Gastrocnemius medialis (tissue), 4 donors: ENCODE measurements at regions not wholly inside any gene's neighbourhood (a gene's known extent, or its start where the extent isn't known, plus 50 kb on each side); places are given as distances from the start of the nearest gene placed in this dataset.

ENCODE experiments used
- POLR2A ChIP-seq, 2 donors: fragments of 450-650 bp; IDR thresholded peaks; one replicate each; pipeline ENCODE4 v1.6.1; 2017; ENCODE audit warnings: antibody characterized with exemption in 2 of 2, mild to moderate bottlenecking in 2 of 2, moderate library complexity in 2 of 2
- TF ChIP-seq, protein P1 (sequence below), 5 experiments: fragments of 450-650 bp in 3 of 5; fragments of 200-600 bp in 2 of 5; sonication (generic) in 2 of 5; IDR thresholded peaks in 4 of 5; conservative IDR thresholded peaks in 1 of 5; 1 replicate in 4 of 5; 2 replicates in 1 of 5; pipeline ENCODE4 v1.5.1; 2016 to 2019; ENCODE audit warnings: antibody characterized with exemption in 5 of 5, mild to moderate bottlenecking in 3 of 5, moderate library complexity in 3 of 5

- TF ChIP-seq POLR2A (IDR thresholded peaks at IDR 0.05): no peak
- TF ChIP-seq, protein P1, sequence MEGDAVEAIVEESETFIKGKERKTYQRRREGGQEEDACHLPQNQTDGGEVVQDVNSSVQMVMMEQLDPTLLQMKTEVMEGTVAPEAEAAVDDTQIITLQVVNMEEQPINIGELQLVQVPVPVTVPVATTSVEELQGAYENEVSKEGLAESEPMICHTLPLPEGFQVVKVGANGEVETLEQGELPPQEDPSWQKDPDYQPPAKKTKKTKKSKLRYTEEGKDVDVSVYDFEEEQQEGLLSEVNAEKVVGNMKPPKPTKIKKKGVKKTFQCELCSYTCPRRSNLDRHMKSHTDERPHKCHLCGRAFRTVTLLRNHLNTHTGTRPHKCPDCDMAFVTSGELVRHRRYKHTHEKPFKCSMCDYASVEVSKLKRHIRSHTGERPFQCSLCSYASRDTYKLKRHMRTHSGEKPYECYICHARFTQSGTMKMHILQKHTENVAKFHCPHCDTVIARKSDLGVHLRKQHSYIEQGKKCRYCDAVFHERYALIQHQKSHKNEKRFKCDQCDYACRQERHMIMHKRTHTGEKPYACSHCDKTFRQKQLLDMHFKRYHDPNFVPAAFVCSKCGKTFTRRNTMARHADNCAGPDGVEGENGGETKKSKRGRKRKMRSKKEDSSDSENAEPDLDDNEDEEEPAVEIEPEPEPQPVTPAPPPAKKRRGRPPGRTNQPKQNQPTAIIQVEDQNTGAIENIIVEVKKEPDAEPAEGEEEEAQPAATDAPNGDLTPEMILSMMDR (IDR thresholded peaks at IDR 0.05 in 4 of 5, conservative IDR thresholded peaks at IDR 0.05 in 1 of 5): no peak
Observed at GRCh38 chr6:168791917-168792316, 350.9 kb downstream of the SMOC2 start.
